Nephron progenitor cell (in vitro differentiated cells): ENCODE measurements at regions not wholly inside any gene's neighbourhood (a gene's known extent, or its start where the extent isn't known, plus 50 kb on each side); places are given as distances from the start of the nearest gene placed in this dataset.

Source experiments
- DNase-seq: peaks from one replicate; pipeline ENCODE4 v3.0.0; 2021
- H3K27ac Mint-ChIP-seq: 2 replicates; pipeline ENCODE4 v1.8.0; 2021; ENCODE audit warnings: mild to moderate bottlenecking, moderate library complexity, mixed read lengths
- H3K27me3 Mint-ChIP-seq: 2 replicates; pipeline ENCODE4 v1.8.0; 2021; ENCODE audit warnings: mild to moderate bottlenecking, low read depth, mixed read lengths; ENCODE audit not compliant: poor library complexity
- H3K36me3 Mint-ChIP-seq: 2 replicates; pipeline ENCODE4 v1.8.0; 2021; ENCODE audit warnings: low read depth, mixed read lengths
- H3K4me1 Mint-ChIP-seq: 2 replicates; pipeline ENCODE4 v1.8.0; 2021; ENCODE audit warnings: mixed read lengths
- H3K4me3 Mint-ChIP-seq: 2 replicates; pipeline ENCODE4 v1.8.0; 2021; ENCODE audit warnings: mild to moderate bottlenecking, moderate library complexity, mixed read lengths
- H3K9me3 Mint-ChIP-seq: 2 replicates; pipeline ENCODE4 v1.8.0; 2021; ENCODE audit warnings: mild to moderate bottlenecking, moderate library complexity, mixed read lengths
- TF ChIP-seq, protein P1 (sequence below): fragments of 200-600 bp; sonication (generic); IDR thresholded peaks from 2 replicates; pipeline ENCODE4 v1.5.0; 2021; ENCODE audit warnings: antibody characterized with exemption

GRCh38 chr10:36391405-36391804 lies 734.0 kb upstream of the ANKRD30A start:
- H3K36me3 Mint-ChIP-seq, result no peaks in the 10 kb centered on the region
- no peak for DNase-seq
- no peak overlapping the region for H3K4me3 Mint-ChIP-seq
- TF ChIP-seq, protein P1, sequence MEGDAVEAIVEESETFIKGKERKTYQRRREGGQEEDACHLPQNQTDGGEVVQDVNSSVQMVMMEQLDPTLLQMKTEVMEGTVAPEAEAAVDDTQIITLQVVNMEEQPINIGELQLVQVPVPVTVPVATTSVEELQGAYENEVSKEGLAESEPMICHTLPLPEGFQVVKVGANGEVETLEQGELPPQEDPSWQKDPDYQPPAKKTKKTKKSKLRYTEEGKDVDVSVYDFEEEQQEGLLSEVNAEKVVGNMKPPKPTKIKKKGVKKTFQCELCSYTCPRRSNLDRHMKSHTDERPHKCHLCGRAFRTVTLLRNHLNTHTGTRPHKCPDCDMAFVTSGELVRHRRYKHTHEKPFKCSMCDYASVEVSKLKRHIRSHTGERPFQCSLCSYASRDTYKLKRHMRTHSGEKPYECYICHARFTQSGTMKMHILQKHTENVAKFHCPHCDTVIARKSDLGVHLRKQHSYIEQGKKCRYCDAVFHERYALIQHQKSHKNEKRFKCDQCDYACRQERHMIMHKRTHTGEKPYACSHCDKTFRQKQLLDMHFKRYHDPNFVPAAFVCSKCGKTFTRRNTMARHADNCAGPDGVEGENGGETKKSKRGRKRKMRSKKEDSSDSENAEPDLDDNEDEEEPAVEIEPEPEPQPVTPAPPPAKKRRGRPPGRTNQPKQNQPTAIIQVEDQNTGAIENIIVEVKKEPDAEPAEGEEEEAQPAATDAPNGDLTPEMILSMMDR, result no peak
- no peak overlapping the region for H3K27ac Mint-ChIP-seq
- H3K27me3 Mint-ChIP-seq, result no peaks in the 10 kb centered on the region
- H3K4me1 Mint-ChIP-seq, result no peaks in the 10 kb centered on the region
- no peaks in the 10 kb centered on the region for H3K9me3 Mint-ChIP-seq

DNA sequence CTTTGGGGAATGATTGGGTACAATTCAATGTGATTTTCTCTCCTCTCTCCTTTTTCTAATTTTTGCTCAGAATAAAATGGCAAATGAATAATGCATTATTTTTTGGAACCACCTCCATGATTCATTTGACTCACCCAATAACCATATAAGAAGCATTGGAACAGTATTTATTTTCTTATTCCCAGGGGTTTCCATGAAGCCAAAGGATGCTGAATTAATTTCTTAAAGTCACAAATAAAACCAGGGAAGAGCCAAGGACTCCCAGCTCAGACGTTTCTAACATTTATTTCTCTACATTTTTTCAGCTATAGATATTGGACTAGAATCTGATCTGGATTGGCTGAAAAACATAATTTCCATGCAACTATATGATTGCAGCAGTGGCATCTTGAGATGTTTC lies 735.2 kb upstream of the ANKRD30A start:
- no peak for DNase-seq
- TF ChIP-seq, protein P1, result no peak
- Mint-ChIP-seq H3K36me3 (no peaks in the 10 kb centered on the region), H3K9me3 (no peaks in the 10 kb centered on the region), H3K4me3 (no peak overlapping the region), H3K4me1 (no peaks in the 10 kb centered on the region), H3K27ac (no peak overlapping the region), H3K27me3 (no peaks in the 10 kb centered on the region)

GRCh38 chr10:36388166-36388565 lies 737.2 kb upstream of the ANKRD30A start:
- Mint-ChIP-seq H3K9me3 (no peaks in the 10 kb centered on the region), H3K4me1 (no peaks in the 10 kb centered on the region), H3K36me3 (peaks cover 4% of the 10 kb centered on the region), H3K27me3 (peaks cover 3% of the 10 kb centered on the region), H3K4me3 (no peak overlapping the region), H3K27ac (no peak overlapping the region)
- DNase-seq, result no peak
- TF ChIP-seq, protein P1, result no peak

DNA sequence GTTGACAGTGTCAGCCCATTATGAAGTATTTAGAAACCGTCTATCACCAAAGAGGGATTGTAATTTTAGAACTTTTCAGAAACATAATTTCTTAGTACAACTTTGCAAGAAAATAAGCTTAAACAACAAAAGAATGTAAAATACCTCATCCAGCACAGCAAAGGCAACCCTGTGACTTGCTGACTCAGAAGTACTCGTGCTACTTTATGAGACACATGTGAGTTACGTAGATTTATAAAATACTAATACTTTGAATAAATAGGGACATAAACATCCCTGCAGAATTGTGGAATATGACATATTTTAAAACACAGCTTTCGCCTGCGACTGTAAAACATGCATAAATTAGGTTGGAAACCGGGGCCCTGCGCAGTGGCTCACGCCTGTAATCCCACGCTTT lies 739.7 kb upstream of the ANKRD30A start:
- no peaks in the 10 kb centered on the region for H3K4me1 Mint-ChIP-seq
- peaks cover 4% of the 10 kb centered on the region for H3K36me3 Mint-ChIP-seq
- H3K27ac Mint-ChIP-seq, result no peak overlapping the region
- peaks cover 4% of the 10 kb centered on the region for H3K27me3 Mint-ChIP-seq
- no peak for DNase-seq
- no peaks in the 10 kb centered on the region for H3K9me3 Mint-ChIP-seq
- H3K4me3 Mint-ChIP-seq, result no peak overlapping the region
- TF ChIP-seq, protein P1, result no peak

DNA sequence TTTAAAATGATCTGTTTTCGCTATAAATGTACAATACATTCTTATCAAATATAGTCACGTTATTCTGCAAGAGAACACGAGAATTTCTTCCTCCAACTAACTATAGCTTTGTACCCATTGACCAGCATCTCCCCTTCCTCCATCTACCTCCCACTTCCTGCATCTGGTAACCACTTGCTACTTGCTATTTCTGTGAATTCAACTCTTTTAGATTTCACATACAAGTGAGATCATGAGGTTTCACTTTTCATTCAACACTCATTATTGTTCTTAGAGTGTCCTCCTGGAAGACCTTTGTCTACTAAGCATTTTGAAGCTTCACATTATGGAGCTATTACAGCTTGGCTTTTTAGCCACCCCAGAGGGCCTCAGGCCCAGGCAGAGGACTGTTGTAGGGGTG lies 741.3 kb upstream of the FZD8 start:
- no peaks in the 10 kb centered on the region for H3K4me1 Mint-ChIP-seq
- TF ChIP-seq, protein P1, result no peak
- H3K27ac Mint-ChIP-seq, result no peak overlapping the region
- no peaks in the 10 kb centered on the region for H3K9me3 Mint-ChIP-seq
- H3K27me3 Mint-ChIP-seq, result peaks cover 4% of the 10 kb centered on the region
- peaks cover 4% of the 10 kb centered on the region for H3K36me3 Mint-ChIP-seq
- no peak for DNase-seq
- no peak overlapping the region for H3K4me3 Mint-ChIP-seq

DNA sequence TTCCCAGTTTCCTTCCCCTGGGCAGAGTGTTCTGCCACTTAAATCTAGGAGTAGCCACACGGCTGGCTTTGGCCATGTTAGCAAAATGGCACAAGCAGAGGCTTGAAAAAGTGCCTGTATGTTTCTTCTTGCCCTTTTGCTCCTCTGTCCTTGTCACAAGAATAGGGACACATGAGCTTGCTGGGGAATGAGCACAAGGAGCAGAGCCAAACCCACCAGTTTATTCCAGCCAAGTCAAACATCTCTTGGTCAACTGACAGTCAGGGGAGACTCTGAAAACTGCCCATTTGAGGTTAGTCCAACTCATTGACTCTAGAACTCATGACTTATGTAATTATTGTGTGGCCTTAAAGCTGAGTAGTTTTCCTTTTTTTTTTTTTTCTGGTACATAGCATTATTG lies 739.7 kb upstream of the FZD8 start:
- Mint-ChIP-seq H3K4me3 (no peak overlapping the region), H3K9me3 (no peaks in the 10 kb centered on the region), H3K27ac (peak overlapping the region; percentile 34), H3K4me1 (no peaks in the 10 kb centered on the region), H3K36me3 (peaks cover 4% of the 10 kb centered on the region), H3K27me3 (peaks cover 4% of the 10 kb centered on the region)
- TF ChIP-seq, protein P1, result no peak
- DNase-seq, result no peak
